ENCODE measurements at regions not wholly inside any gene's neighbourhood (a gene's known extent, or its start where the extent isn't known, plus 50 kb on each side); places are given as distances from the start of the nearest gene placed in this dataset.
"Not testable (repeated sequence)": the region's sequence is repeated elsewhere in the genome, so short reads cannot be mapped to it uniquely, and the experiment has no call there.

- H3K79me2 ChIP-seq (ENCODE audit: insufficient read depth); H3K4me1 ChIP-seq (ENCODE audit: insufficient read depth); H3K9me3 ChIP-seq (ENCODE audit: low read depth); H3K36me3 ChIP-seq (ENCODE audit: low read depth); H3F3A ChIP-seq (ENCODE audit: insufficient read depth); H2AFZ ChIP-seq; DNase-seq; H4K20me1 ChIP-seq (ENCODE audit: insufficient read depth); in situ Hi-C loops (cut with MboI); H3K4me3 ChIP-seq; H3K4me2 ChIP-seq (ENCODE audit: unreplicated experiment); H3K9me2 ChIP-seq (ENCODE audit: insufficient read depth); H3K27ac ChIP-seq; H3K9ac ChIP-seq; H3K27me3 ChIP-seq (replicated peaks; ENCODE audit: insufficient read depth): not testable (repeated sequence)
- WGBS, 2 experiments (ENCODE audit: low coverage in 1 of 2, low lambda C conversion rate in 2 of 2, missing lambda C conversion rate in 2 of 2): 50 to 54% methylated on average over 2 to 4 of the region's 9 CpGs
Observed at GRCh38 chr17:16845098-16845497, 126.8 kb downstream of the TNFRSF13B start.

GRCh38 chr17:16844669-16845068 is 127.2 kb downstream of the TNFRSF13B start:
- H3K4me1 ChIP-seq (ENCODE audit: insufficient read depth); H3K79me2 ChIP-seq (ENCODE audit: insufficient read depth); H3K27me3 ChIP-seq (replicated peaks; ENCODE audit: insufficient read depth); DNase-seq; H2AFZ ChIP-seq; H4K20me1 ChIP-seq (ENCODE audit: insufficient read depth); H3K4me3 ChIP-seq; H3K9ac ChIP-seq; H3K4me2 ChIP-seq (ENCODE audit: unreplicated experiment); H3K9me2 ChIP-seq (ENCODE audit: insufficient read depth); H3K36me3 ChIP-seq (ENCODE audit: low read depth); H3K9me3 ChIP-seq (ENCODE audit: low read depth); H3F3A ChIP-seq (ENCODE audit: insufficient read depth); in situ Hi-C loops (cut with MboI); H3K27ac ChIP-seq: not testable (repeated sequence)
- WGBS, 2 experiments (ENCODE audit: low coverage in 1 of 2, low lambda C conversion rate in 2 of 2, missing lambda C conversion rate in 2 of 2): 49% methylated on average over 4 of the region's 6 CpGs; no CpG with 5 or more reads in 1 of the 2 experiments

- DNase-seq; H3K27ac ChIP-seq; H4K20me1 ChIP-seq (ENCODE audit: insufficient read depth); H3K4me2 ChIP-seq (ENCODE audit: unreplicated experiment); H3K4me1 ChIP-seq (ENCODE audit: insufficient read depth); H3K9ac ChIP-seq; H3F3A ChIP-seq (ENCODE audit: insufficient read depth); H3K9me3 ChIP-seq (ENCODE audit: low read depth); H2AFZ ChIP-seq; H3K36me3 ChIP-seq (ENCODE audit: low read depth); H3K79me2 ChIP-seq (ENCODE audit: insufficient read depth); in situ Hi-C loops (cut with MboI); H3K4me3 ChIP-seq; H3K27me3 ChIP-seq (replicated peaks; ENCODE audit: insufficient read depth); H3K9me2 ChIP-seq (ENCODE audit: insufficient read depth): not testable (repeated sequence)
- 100% methylated on average over 2 of the region's 7 CpGs; no CpG with 5 or more reads in 1 of the 2 experiments for WGBS, 2 experiments (ENCODE audit: low coverage in 1 of 2, low lambda C conversion rate in 2 of 2, missing lambda C conversion rate in 2 of 2)
Observed at GRCh38 chr17:16843511-16843910, 128.4 kb downstream of the TNFRSF13B start.

GRCh38 chr17:16842346-16842745 is 129.6 kb downstream of the TNFRSF13B start:
- in situ Hi-C loops (cut with MboI); H3K4me2 ChIP-seq (ENCODE audit: unreplicated experiment); H3F3A ChIP-seq (ENCODE audit: insufficient read depth); H2AFZ ChIP-seq; H4K20me1 ChIP-seq (ENCODE audit: insufficient read depth); H3K27ac ChIP-seq; H3K27me3 ChIP-seq (replicated peaks; ENCODE audit: insufficient read depth); H3K4me1 ChIP-seq (ENCODE audit: insufficient read depth); H3K9me3 ChIP-seq (ENCODE audit: low read depth); H3K9me2 ChIP-seq (ENCODE audit: insufficient read depth); H3K4me3 ChIP-seq; H3K9ac ChIP-seq; H3K36me3 ChIP-seq (ENCODE audit: low read depth); H3K79me2 ChIP-seq (ENCODE audit: insufficient read depth): not testable (repeated sequence)
- peak; percentile 16 for DNase-seq
- WGBS, 2 experiments (ENCODE audit: low coverage in 1 of 2, low lambda C conversion rate in 2 of 2, missing lambda C conversion rate in 2 of 2): 19 to 37% methylated on average over 3 to 6 of the region's 6 CpGs

DNA sequence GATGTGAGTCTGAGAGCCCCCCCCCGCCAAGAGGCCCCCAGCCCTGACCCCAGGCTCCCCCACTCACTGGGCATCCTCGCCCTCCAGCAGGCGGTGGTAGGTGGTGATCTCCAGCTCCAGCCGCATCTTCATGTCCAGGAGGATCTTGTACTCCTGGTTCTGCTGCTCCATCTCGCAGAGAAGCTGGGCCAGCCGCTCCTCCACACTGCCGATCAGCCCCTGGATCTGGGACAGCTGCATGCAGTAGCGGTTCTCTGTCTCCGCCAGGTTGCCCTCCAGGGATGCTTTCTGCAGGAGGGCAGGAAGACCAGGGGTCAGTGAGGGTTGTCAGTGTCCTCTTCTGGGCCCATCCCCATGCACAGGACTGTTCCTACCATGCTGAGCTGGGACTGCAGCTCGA is 130.0 kb downstream of the TNFRSF13B start:
- H3K4me1 ChIP-seq (ENCODE audit: insufficient read depth); H3K9me3 ChIP-seq (ENCODE audit: low read depth); H3K9me2 ChIP-seq (ENCODE audit: insufficient read depth); H2AFZ ChIP-seq; DNase-seq; H3K4me2 ChIP-seq (ENCODE audit: unreplicated experiment); H3K9ac ChIP-seq; H3K27me3 ChIP-seq (replicated peaks; ENCODE audit: insufficient read depth); H3F3A ChIP-seq (ENCODE audit: insufficient read depth); H3K79me2 ChIP-seq (ENCODE audit: insufficient read depth); H3K36me3 ChIP-seq (ENCODE audit: low read depth); in situ Hi-C loops (cut with MboI); H3K27ac ChIP-seq; H3K4me3 ChIP-seq; H4K20me1 ChIP-seq (ENCODE audit: insufficient read depth): not testable (repeated sequence)
- no CpG with 5 or more reads among the region's 10 CpGs for WGBS, 2 experiments (ENCODE audit: low coverage in 1 of 2, low lambda C conversion rate in 2 of 2, missing lambda C conversion rate in 2 of 2)

GRCh38 chr17:16840219-16840618 is 131.7 kb downstream of the TNFRSF13B start:
- H3K4me3 ChIP-seq; H3K4me2 ChIP-seq (ENCODE audit: unreplicated experiment); DNase-seq; H3K9ac ChIP-seq; H4K20me1 ChIP-seq (ENCODE audit: insufficient read depth); H3K27ac ChIP-seq; H2AFZ ChIP-seq; H3K4me1 ChIP-seq (ENCODE audit: insufficient read depth); H3K36me3 ChIP-seq (ENCODE audit: low read depth); in situ Hi-C loops (cut with MboI); H3F3A ChIP-seq (ENCODE audit: insufficient read depth); H3K9me3 ChIP-seq (ENCODE audit: low read depth); H3K9me2 ChIP-seq (ENCODE audit: insufficient read depth); H3K79me2 ChIP-seq (ENCODE audit: insufficient read depth); H3K27me3 ChIP-seq (replicated peaks; ENCODE audit: insufficient read depth): not testable (repeated sequence)
- 30 to 61% methylated on average over 3 to 8 of the region's 9 CpGs for WGBS, 2 experiments (ENCODE audit: low coverage in 1 of 2, low lambda C conversion rate in 2 of 2, missing lambda C conversion rate in 2 of 2)

DNA sequence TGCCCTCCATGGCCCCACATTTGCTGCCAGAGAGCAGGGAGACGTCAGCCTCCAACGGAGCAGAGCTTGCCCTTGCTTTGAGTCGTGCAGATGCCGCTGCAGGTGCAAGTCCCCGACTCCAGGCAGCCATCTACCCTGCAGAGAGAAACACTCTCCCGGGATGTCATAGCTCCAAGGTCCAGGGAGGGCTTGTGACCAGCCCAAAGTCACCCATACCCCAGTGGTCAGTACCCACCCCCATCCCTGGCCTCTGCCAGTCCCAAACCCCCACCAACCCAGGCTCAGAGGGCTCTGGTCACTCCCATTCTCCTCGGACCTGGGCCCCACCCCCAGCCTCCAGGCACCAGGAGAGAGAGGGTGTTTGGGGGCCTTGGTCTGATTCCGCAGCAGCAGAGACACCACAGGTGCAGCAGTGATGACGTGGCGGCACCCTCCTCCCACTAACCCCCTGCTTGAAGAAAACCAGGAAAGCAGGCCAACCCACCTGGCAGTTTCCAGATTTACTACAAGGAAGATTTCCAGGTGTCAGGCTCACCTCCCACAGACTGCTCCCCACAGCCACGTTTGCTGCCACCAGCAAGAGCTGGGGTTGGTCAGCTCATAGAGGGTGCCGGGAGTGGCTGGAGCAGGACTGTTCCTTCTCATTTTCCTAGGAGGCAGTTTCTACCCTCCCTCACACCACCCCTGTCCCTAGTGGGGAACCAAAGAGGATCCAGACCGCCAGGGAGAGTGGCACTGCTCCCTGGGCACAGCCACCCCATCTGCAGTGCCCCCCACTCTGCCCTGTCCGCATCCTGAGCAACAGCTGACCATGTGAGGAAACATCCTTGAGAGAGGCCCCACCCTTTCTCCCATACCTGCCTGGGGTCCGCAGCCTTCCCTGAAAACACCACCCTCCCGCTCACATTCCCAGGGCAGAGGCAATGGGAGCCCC is 132.4 kb downstream of the TNFRSF13B start:
- H3F3A ChIP-seq (ENCODE audit: insufficient read depth); in situ Hi-C loops (cut with MboI); H3K27me3 ChIP-seq (replicated peaks; ENCODE audit: insufficient read depth); H3K4me1 ChIP-seq (ENCODE audit: insufficient read depth); H3K4me3 ChIP-seq; H3K4me2 ChIP-seq (ENCODE audit: unreplicated experiment); DNase-seq; H3K9me2 ChIP-seq (ENCODE audit: insufficient read depth); H4K20me1 ChIP-seq (ENCODE audit: insufficient read depth); H3K9me3 ChIP-seq (ENCODE audit: low read depth); H3K36me3 ChIP-seq (ENCODE audit: low read depth); H2AFZ ChIP-seq; H3K27ac ChIP-seq; H3K79me2 ChIP-seq (ENCODE audit: insufficient read depth); H3K9ac ChIP-seq: not testable (repeated sequence)
- WGBS, 2 experiments (ENCODE audit: low coverage in 1 of 2, low lambda C conversion rate in 2 of 2, missing lambda C conversion rate in 2 of 2): 36 to 42% methylated on average over 5 to 6 of the region's 16 CpGs
